22Rv1 (cell line): ENCODE measurements at regions not wholly inside any gene's neighbourhood (a gene's known extent, or its start where the extent isn't known, plus 50 kb on each side); places are given as distances from the start of the nearest gene placed in this dataset.

Experiments
- H3K27ac ChIP-seq: fragments of 450-650 bp; 2 replicates; pipeline ENCODE4 v1.5.1; 2017
- CTCF ChIP-seq: fragments of 450-650 bp; IDR thresholded peaks from 2 replicates; pipeline ENCODE4 v1.5.1; 2017; ENCODE audit warnings: mild to moderate bottlenecking
- ZFX ChIP-seq: fragments of 450-650 bp; IDR thresholded peaks from 2 replicates; pipeline ENCODE4 v1.6.1; 2017; ENCODE audit warnings: antibody characterized with exemption, borderline replicate concordance

GRCh38 chrY:12526362-12527063, 174.5 kb upstream of the USP9Y start:
- TF ChIP-seq CTCF, result no peak
- no peak for TF ChIP-seq ZFX

GRCh38 chrY:12537226-12537854, 163.7 kb upstream of the USP9Y start:
- TF ChIP-seq CTCF (no peak), ZFX (no peak)
- H3K27ac ChIP-seq, result no peak overlapping the region

More at GRCh38 chrY:12526362-12527063, 174.5 kb upstream of the USP9Y start:
- no peak overlapping the region for H3K27ac ChIP-seq

GRCh38 chrY:12546746-12547420, 154.1 kb upstream of the USP9Y start:
- no peak overlapping the region for H3K27ac ChIP-seq
- TF ChIP-seq ZFX, result no peak
- TF ChIP-seq CTCF, result no peak

GRCh38 chrY:12552471-12553283, 148.4 kb upstream of the USP9Y start:
- H3K27ac ChIP-seq, result no peak overlapping the region
- TF ChIP-seq CTCF, result no peak
- no peak for TF ChIP-seq ZFX

- TF ChIP-seq CTCF (no peak), ZFX (no peak)
- no peak overlapping the region for H3K27ac ChIP-seq
These were observed 147.1 kb upstream of the USP9Y start for GRCh38 chrY:12553909-12554308.

- TF ChIP-seq ZFX, result no peak
- TF ChIP-seq CTCF, result no peak
- H3K27ac ChIP-seq, result no peak overlapping the region
These were observed 146.0 kb upstream of the USP9Y start for GRCh38 chrY:12555005-12555404.
